ENCODE measurements at regions not wholly inside any gene's neighbourhood (a gene's known extent, or its start where the extent isn't known, plus 50 kb on each side); places are given as distances from the start of the nearest gene placed in this dataset.

GRCh38 chr5:2550509-2550908 lies 201.0 kb downstream of the IRX2 start:
- ATAC-seq: no peak
- Mint-ChIP-seq H3K9me3 (peaks cover 31% of the 10 kb centered on the region), H3K27ac (no peak overlapping the region)

More at GRCh38 chr5:2550509-2550908, 201.0 kb downstream of the IRX2 start:
- H3K27ac ChIP-seq (ENCODE audit: low read depth): no peak overlapping the region
- TF ChIP-seq CTCF (conservative IDR thresholded peaks at IDR 0.05; ENCODE audit: low read depth in 2 of 2) (no peak), ZNF114 (CRISPR knock-in tag; IDR thresholded peaks at IDR 0.05) (no peak), POLR2AphosphoS5 (IDR thresholded peaks at IDR 0.05; ENCODE audit: low read depth) (no peak), STAT1 (IDR thresholded peaks at IDR 0.05; ENCODE audit: unreplicated experiment) (no peak), REST (IDR thresholded peaks at IDR 0.05; ENCODE audit: unreplicated experiment) (no peak), JUNB (IDR thresholded peaks at IDR 0.05; ENCODE audit: unreplicated experiment) (no peak), ZNF331 (CRISPR knock-in tag; IDR thresholded peaks at IDR 0.05; ENCODE audit: low read depth) (no peak), CREB1 (CRISPR knock-in tag; IDR thresholded peaks at IDR 0.05; ENCODE audit: low read depth) (no peak), EZH2phosphoT487 (IDR thresholded peaks at IDR 0.05; ENCODE audit: unreplicated experiment) (no peak), EZH2 (IDR thresholded peaks at IDR 0.05; ENCODE audit: low read depth, unreplicated experiment) (no peak)
- TF ChIP-seq, protein P1, sequence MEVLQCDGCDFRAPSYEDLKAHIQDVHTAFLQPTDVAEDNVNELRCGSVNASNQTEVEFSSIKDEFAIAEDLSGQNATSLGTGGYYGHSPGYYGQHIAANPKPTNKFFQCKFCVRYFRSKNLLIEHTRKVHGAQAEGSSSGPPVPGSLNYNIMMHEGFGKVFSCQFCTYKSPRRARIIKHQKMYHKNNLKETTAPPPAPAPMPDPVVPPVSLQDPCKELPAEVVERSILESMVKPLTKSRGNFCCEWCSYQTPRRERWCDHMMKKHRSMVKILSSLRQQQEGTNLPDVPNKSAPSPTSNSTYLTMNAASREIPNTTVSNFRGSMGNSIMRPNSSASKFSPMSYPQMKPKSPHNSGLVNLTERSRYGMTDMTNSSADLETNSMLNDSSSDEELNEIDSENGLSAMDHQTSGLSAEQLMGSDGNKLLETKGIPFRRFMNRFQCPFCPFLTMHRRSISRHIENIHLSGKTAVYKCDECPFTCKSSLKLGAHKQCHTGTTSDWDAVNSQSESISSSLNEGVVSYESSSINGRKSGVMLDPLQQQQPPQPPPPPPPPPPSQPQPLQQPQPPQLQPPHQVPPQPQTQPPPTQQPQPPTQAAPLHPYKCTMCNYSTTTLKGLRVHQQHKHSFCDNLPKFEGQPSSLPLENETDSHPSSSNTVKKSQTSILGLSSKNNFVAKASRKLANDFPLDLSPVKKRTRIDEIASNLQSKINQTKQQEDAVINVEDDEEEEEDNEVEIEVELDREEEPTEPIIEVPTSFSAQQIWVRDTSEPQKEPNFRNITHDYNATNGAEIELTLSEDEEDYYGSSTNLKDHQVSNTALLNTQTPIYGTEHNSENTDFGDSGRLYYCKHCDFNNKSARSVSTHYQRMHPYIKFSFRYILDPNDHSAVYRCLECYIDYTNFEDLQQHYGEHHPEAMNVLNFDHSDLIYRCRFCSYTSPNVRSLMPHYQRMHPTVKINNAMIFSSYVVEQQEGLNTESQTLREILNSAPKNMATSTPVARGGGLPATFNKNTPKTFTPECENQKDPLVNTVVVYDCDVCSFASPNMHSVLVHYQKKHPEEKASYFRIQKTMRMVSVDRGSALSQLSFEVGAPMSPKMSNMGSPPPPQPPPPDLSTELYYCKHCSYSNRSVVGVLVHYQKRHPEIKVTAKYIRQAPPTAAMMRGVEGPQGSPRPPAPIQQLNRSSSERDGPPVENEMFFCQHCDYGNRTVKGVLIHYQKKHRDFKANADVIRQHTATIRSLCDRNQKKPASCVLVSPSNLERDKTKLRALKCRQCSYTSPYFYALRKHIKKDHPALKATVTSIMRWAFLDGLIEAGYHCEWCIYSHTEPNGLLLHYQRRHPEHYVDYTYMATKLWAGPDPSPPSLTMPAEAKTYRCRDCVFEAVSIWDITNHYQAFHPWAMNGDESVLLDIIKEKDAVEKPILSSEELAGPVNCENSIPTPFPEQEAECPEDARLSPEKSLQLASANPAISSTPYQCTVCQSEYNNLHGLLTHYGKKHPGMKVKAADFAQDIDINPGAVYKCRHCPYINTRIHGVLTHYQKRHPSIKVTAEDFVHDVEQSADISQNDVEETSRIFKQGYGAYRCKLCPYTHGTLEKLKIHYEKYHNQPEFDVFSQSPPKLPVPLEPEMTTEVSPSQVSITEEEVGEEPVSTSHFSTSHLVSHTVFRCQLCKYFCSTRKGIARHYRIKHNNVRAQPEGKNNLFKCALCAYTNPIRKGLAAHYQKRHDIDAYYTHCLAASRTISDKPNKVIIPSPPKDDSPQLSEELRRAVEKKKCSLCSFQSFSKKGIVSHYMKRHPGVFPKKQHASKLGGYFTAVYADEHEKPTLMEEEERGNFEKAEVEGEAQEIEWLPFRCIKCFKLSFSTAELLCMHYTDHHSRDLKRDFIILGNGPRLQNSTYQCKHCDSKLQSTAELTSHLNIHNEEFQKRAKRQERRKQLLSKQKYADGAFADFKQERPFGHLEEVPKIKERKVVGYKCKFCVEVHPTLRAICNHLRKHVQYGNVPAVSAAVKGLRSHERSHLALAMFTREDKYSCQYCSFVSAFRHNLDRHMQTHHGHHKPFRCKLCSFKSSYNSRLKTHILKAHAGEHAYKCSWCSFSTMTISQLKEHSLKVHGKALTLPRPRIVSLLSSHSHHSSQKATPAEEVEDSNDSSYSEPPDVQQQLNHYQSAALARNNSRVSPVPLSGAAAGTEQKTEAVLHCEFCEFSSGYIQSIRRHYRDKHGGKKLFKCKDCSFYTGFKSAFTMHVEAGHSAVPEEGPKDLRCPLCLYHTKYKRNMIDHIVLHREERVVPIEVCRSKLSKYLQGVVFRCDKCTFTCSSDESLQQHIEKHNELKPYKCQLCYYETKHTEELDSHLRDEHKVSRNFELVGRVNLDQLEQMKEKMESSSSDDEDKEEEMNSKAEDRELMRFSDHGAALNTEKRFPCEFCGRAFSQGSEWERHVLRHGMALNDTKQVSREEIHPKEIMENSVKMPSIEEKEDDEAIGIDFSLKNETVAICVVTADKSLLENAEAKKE (CRISPR knock-in tag; IDR thresholded peaks at IDR 0.05): no peak
- TF ChIP-seq, protein P2, sequence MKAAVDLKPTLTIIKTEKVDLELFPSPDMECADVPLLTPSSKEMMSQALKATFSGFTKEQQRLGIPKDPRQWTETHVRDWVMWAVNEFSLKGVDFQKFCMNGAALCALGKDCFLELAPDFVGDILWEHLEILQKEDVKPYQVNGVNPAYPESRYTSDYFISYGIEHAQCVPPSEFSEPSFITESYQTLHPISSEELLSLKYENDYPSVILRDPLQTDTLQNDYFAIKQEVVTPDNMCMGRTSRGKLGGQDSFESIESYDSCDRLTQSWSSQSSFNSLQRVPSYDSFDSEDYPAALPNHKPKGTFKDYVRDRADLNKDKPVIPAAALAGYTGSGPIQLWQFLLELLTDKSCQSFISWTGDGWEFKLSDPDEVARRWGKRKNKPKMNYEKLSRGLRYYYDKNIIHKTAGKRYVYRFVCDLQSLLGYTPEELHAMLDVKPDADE (IDR thresholded peaks at IDR 0.05): no peak
- 0 out of 2 replicates have a peak, but pooled peaks cover 3% of the 10 kb centered on the region for H3K9me2 ChIP-seq (ENCODE audit: insufficient read depth)
- peaks cover 7% of the 10 kb centered on the region for H3K27me3 Mint-ChIP-seq (ENCODE audit: insufficient read depth, low read depth, poor library complexity)
- H3K4me1 Mint-ChIP-seq: no peaks in the 10 kb centered on the region
- no peaks in the 10 kb centered on the region for H3K79me2 ChIP-seq (replicated peaks; ENCODE audit: insufficient read depth)
- DNase-seq (ENCODE audit: low spot score): no peak
- H3K36me3 Mint-ChIP-seq (ENCODE audit: low read depth): peaks cover 10% of the 10 kb centered on the region; the same call in 2 of the 3 replicates
- H3F3A ChIP-seq (replicated peaks; ENCODE audit: low read depth): no peaks in the 10 kb centered on the region
- H3K4me3 ChIP-seq: no peak overlapping the region
- H3K4me3 Mint-ChIP-seq: no peak overlapping the region
- peaks cover 6% of the 10 kb centered on the region; the same call in 1 of the 2 replicates for H3K36me3 ChIP-seq (ENCODE audit: insufficient read depth)
- no peaks in the 10 kb centered on the region for H3K27me3 ChIP-seq (ENCODE audit: insufficient read depth)
- no peak overlapping the region for H2AFZ ChIP-seq
- no peaks in the 10 kb centered on the region for H4K20me1 ChIP-seq (replicated peaks; ENCODE audit: insufficient read depth)
- H3K4me2 ChIP-seq: no peak overlapping the region
- no peaks in the 10 kb centered on the region for H3K4me1 ChIP-seq (ENCODE audit: insufficient read depth)

Measured in GM23338 (cell line).